ENCODE measurements at regions not wholly inside any gene's neighbourhood (a gene's known extent, or its start where the extent isn't known, plus 50 kb on each side); places are given as distances from the start of the nearest gene placed in this dataset.
A peak's percentile ranks its signal among the peaks of the same experiment; 100 is the strongest.
"Not testable (repeated sequence)": the region's sequence is repeated elsewhere in the genome, so short reads cannot be mapped to it uniquely, and the experiment has no call there.

GRCh38 chr9:90204128-90204831 is 438.3 kb downstream of the DIRAS2 start:
- ChIA-PET SMC1A (ENCODE audit: uncharacterized antibody, unreplicated experiment) (no interaction called here), POLR2A (interaction anchor here (0.6 kb wide), 1 partner anchor 823 kb away, joined by 3 read pairs; no protein-coding TSS in a partner anchor), RAD21 (ENCODE audit: unreplicated experiment) (no interaction called here), CTCF (no interaction called here)
- no peak for DNase-seq (ENCODE audit: low read depth, low spot score)
- no peak for FAIRE-seq
- no peak overlapping the region for H3K9ac ChIP-seq (ENCODE audit: control insufficient read depth, insufficient read depth, low read length)
- H3K79me2 ChIP-seq (ENCODE audit: control insufficient read depth, insufficient read depth, low read length): no peaks in the 10 kb centered on the region
- no peaks in the 10 kb centered on the region for H3K36me3 ChIP-seq (ENCODE audit: control insufficient read depth in 2 of 2, insufficient read depth in 2 of 2, low read length in 1 of 2)
- no peaks in the 10 kb centered on the region for H3K4me1 ChIP-seq (ENCODE audit: control insufficient read depth, insufficient read depth, low read length)
- no peak overlapping the region for H3K4me3 ChIP-seq
- no peaks in the 10 kb centered on the region for H3K27me3 ChIP-seq (replicated peaks in 1 of 2; ENCODE audit: control insufficient read depth in 2 of 2, insufficient read depth in 2 of 2, low read length in 1 of 2)
- 1% methylated on average over 7 of the region's 7 CpGs for WGBS (ENCODE audit: insufficient coverage, insufficient replicate concordance, low lambda C conversion rate, missing lambda C conversion rate)
- no peaks in the 10 kb centered on the region for H4K20me1 ChIP-seq (ENCODE audit: control insufficient read depth, insufficient read depth)
- intact Hi-C loops (cut with micrococcal nuclease; ENCODE audit: unreplicated experiment): no loop called here
- TF ChIP-seq, protein P1, sequence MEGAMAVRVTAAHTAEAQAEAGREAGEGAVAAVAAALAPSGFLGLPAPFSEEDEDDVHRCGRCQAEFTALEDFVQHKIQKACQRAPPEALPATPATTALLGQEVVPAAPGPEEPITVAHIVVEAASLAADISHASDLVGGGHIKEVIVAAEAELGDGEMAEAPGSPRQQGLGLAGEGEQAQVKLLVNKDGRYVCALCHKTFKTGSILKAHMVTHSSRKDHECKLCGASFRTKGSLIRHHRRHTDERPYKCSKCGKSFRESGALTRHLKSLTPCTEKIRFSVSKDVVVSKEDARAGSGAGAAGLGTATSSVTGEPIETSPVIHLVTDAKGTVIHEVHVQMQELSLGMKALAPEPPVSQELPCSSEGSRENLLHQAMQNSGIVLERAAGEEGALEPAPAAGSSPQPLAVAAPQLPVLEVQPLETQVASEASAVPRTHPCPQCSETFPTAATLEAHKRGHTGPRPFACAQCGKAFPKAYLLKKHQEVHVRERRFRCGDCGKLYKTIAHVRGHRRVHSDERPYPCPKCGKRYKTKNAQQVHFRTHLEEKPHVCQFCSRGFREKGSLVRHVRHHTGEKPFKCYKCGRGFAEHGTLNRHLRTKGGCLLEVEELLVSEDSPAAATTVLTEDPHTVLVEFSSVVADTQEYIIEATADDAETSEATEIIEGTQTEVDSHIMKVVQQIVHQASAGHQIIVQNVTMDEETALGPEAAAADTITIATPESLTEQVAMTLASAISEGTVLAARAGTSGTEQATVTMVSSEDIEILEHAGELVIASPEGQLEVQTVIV (IDR thresholded peaks at IDR 0.05; ENCODE audit: borderline replicate concordance, partially characterized antibody): no peak
- TF ChIP-seq RUNX3 (IDR thresholded peaks at IDR 0.05; ENCODE audit: low read length) (no peak), SREBF1 (IDR thresholded peaks at IDR 0.05; ENCODE audit: low read length) (no peak), CEBPB (IDR thresholded peaks at IDR 0.05; ENCODE audit: borderline replicate concordance in 1 of 2, low read depth in 2 of 2, low read length in 2 of 2) (no peak), JUND (IDR thresholded peaks at IDR 0.05; ENCODE audit: low read depth, low read length) (no peak), MTA2 (IDR thresholded peaks at IDR 0.05; ENCODE audit: low read depth) (no peak), JUNB (IDR thresholded peaks at IDR 0.05) (no peak), POLR2AphosphoS2 (IDR thresholded peaks at IDR 0.05; ENCODE audit: low read depth, low read length) (no peak), ZNF217 (IDR thresholded peaks at IDR 0.05) (no peak), YBX1 (IDR thresholded peaks at IDR 0.05) (no peak), MAX (IDR thresholded peaks at IDR 0.05; ENCODE audit: low read depth, low read length) (no peak)
- ATAC-seq: no peak
- in situ Hi-C loops (cut with MboI): loop anchor here (10.0 kb wide), 1 partner anchor 609 kb away; no protein-coding TSS in a partner anchor
- no peak overlapping the region for H3K4me2 ChIP-seq (ENCODE audit: control insufficient read depth, insufficient read depth)
- no peaks in the 10 kb centered on the region for H3K9me3 ChIP-seq (replicated peaks; ENCODE audit: control insufficient read depth, insufficient read depth, low read length)
- no peak overlapping the region for H2AFZ ChIP-seq (ENCODE audit: control insufficient read depth, low read depth, low read length)
- no peak overlapping the region for H3K27ac ChIP-seq (ENCODE audit: control insufficient read depth, insufficient read depth)
- no TSS peak for BruUV-seq (replicated peaks)

- H4K20me1 ChIP-seq (ENCODE audit: control insufficient read depth, insufficient read depth); H3K9ac ChIP-seq (ENCODE audit: control insufficient read depth, insufficient read depth, low read length); RAD21 ChIA-PET (ENCODE audit: unreplicated experiment); POLR2A ChIA-PET; H2AFZ ChIP-seq (ENCODE audit: control insufficient read depth, low read depth, low read length); H3K27me3 ChIP-seq (replicated peaks in 1 of 2; ENCODE audit: control insufficient read depth in 2 of 2, insufficient read depth in 2 of 2, low read length in 1 of 2); SMC1A ChIA-PET (ENCODE audit: uncharacterized antibody, unreplicated experiment); H3K4me3 ChIP-seq; ATAC-seq; H3K36me3 ChIP-seq (ENCODE audit: control insufficient read depth in 2 of 2, insufficient read depth in 2 of 2, low read length in 1 of 2); H3K79me2 ChIP-seq (ENCODE audit: control insufficient read depth, insufficient read depth, low read length); DNase-seq (ENCODE audit: low read depth, low spot score); H3K27ac ChIP-seq (ENCODE audit: control insufficient read depth, insufficient read depth); H3K4me1 ChIP-seq (ENCODE audit: control insufficient read depth, insufficient read depth, low read length); H3K9me3 ChIP-seq (replicated peaks; ENCODE audit: control insufficient read depth, insufficient read depth, low read length); BruUV-seq (replicated peaks); FAIRE-seq; in situ Hi-C loops (cut with MboI): not testable (repeated sequence)
- CTCF ChIA-PET: interaction anchor here (0.9 kb wide), 1 partner anchor 615 kb away, joined by 3 read pairs; no protein-coding TSS in a partner anchor
- intact Hi-C loops (cut with micrococcal nuclease; ENCODE audit: unreplicated experiment): loop anchor here (10.0 kb wide), 1 partner anchor 608 kb away; the partner anchor contains the start of gene GADD45G
- WGBS (ENCODE audit: insufficient coverage, insufficient replicate concordance, low lambda C conversion rate, missing lambda C conversion rate): 0% methylated on average over 9 of the region's 9 CpGs
- H3K4me2 ChIP-seq (ENCODE audit: control insufficient read depth, insufficient read depth): peak overlapping the region; percentile 31; the same call in 1 of the 2 replicates
These were observed 429.6 kb downstream of the DIRAS2 start for GRCh38 chr9:90213045-90213444.
